ENCODE measurements at regions not wholly inside any gene's neighbourhood (a gene's known extent, or its start where the extent isn't known, plus 50 kb on each side); places are given as distances from the start of the nearest gene placed in this dataset.

DNA sequence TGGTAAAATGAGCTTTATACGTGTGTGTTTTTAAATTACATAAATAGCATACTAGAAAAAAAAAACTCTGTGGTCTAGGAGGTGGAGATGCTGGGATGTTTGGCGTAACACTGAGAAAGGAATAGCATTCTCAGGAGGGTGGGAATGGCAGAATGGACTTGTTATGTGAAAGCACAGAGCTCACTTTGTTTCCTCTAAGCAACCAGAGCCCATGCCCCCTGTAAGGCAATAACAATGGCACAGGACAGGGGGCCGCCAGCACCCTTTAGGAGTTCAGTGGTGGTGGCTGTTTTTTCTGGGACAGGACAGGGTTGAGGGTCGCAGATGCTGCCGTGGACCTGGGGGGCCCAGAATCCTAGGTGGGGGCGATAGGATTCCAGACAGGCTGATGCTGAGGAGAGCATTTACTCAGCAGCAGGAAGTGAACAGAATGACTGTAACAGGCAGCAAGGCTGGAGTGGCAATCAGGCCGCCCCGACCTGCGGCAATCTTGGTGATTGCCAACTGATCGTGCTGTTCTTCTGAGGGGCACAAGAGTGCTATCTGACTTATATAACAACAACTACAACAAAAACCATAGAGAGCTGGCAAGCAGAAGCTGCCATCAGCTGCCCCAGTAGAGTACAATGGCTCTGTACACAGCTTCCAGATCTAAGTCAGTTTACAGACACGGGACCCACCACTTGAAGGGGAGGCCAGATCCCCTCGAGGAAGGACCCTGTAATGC lies 160.4 kb downstream of the UACA start:
- TF ChIP-seq POLR2AphosphoS5 (IDR thresholded peaks at IDR 0.05; ENCODE audit: borderline replicate concordance, low read depth, low read length), result no peak
- TF ChIP-seq EZH2 (IDR thresholded peaks at IDR 0.05), result no peak
- TF ChIP-seq FOXP2 (optimal IDR thresholded peaks at IDR 0.05; ENCODE audit: control extremely low read depth, extremely low read length, insufficient read depth), result no peak

Measured in SK-N-MC (cell line).